Caco-2 (cell line): ENCODE measurements at regions not wholly inside any gene's neighbourhood (a gene's known extent, or its start where the extent isn't known, plus 50 kb on each side); places are given as distances from the start of the nearest gene placed in this dataset.

Source experiments
- BruUV-seq: library from RNA; stranded (reverse); fragments of 400-500 nt; replicated peaks from 2 replicates; lab custom pipeline; 2021; lab: Mats Ljungman, UMichigan
- CTCF ChIA-PET: fragments of 300-600 bp; sonication (Branson Sonifier 250); formaldehyde crosslinking; loops from one replicate; lab custom pipeline; 2022; ENCODE audit warnings: antibody characterized with exemption; lab: Charles Lee
- POLR2A ChIA-PET: fragments of 300-600 bp; sonication (Branson Sonifier 250); formaldehyde crosslinking; loops from one replicate; lab custom pipeline; 2022; ENCODE audit warnings: antibody characterized with exemption; lab: Charles Lee
- DNase-seq, 2 experiments: peaks; one replicate each; pipeline versions ENCODE4 v3.0.0 to v3.0.0-alpha.2; 2020 to 2022
- H3K27me3 ChIP-seq: replicated peaks from 2 replicates; pipeline ENCODE4 v1.6.0; 2011; ENCODE audit warnings: low read length; ENCODE audit not compliant: control insufficient read depth, insufficient read depth
- H3K36me3 ChIP-seq: 2 replicates; pipeline ENCODE4 v1.5.1; 2011; ENCODE audit warnings: low read length; ENCODE audit not compliant: control insufficient read depth, insufficient read depth
- H3K4me1 ChIP-seq: fragments of 250-450 bp; sonication (Bioruptor Pico); 2 replicates; pipeline ENCODE4 v1.5.1; 2020; ENCODE audit warnings: mild to moderate bottlenecking
- H3K4me3 ChIP-seq: 2 replicates; pipeline ENCODE4 v1.5.1; 2011; ENCODE audit warnings: low read depth, mild to moderate bottlenecking, control low read depth, low read length
- H3K9me3 ChIP-seq: fragments of 250-450 bp; sonication (Bioruptor Pico); 2 replicates; pipeline ENCODE4 v1.5.1; 2020; ENCODE audit warnings: mild to moderate bottlenecking, moderate library complexity
- H3K27ac Mint-ChIP-seq: one replicate; pipeline ENCODE4 v1.8.0; 2022; ENCODE audit warnings: mixed read lengths; ENCODE audit not compliant: unreplicated experiment
- H3K27me3 Mint-ChIP-seq: one replicate; pipeline ENCODE4 v1.8.0; 2022; ENCODE audit warnings: mixed read lengths; ENCODE audit not compliant: insufficient read depth, unreplicated experiment
- H3K36me3 Mint-ChIP-seq: one replicate; pipeline ENCODE4 v1.8.0; 2022; ENCODE audit warnings: mild to moderate bottlenecking, mixed read lengths; ENCODE audit not compliant: insufficient read depth, unreplicated experiment
- H3K4me1 Mint-ChIP-seq: one replicate; pipeline ENCODE4 v1.8.0; 2022; ENCODE audit warnings: low read depth, mixed read lengths; ENCODE audit not compliant: unreplicated experiment
- H3K4me3 Mint-ChIP-seq: one replicate; pipeline ENCODE4 v1.8.0; 2022; ENCODE audit warnings: mild to moderate bottlenecking, moderate library complexity, mixed read lengths; ENCODE audit not compliant: unreplicated experiment
- H3K9me3 Mint-ChIP-seq: one replicate; pipeline ENCODE4 v1.8.0; 2022; ENCODE audit warnings: mixed read lengths; ENCODE audit not compliant: unreplicated experiment
- intact Hi-C: fragments of 100-400 bp; cut with micrococcal nuclease; formaldehyde crosslinking; loops from one replicate; pipeline ENCODE4 v1.10.0; 2022; ENCODE audit not compliant: unreplicated experiment
- TF ChIP-seq, protein P1 (sequence below), 2 experiments: fragments of 200-600 bp in 1 of 2; IDR thresholded peaks; 1 replicate in 1 of 2; 2 replicates in 1 of 2; pipeline versions ENCODE4 v1.5.1 to v1.8.0; 2011 to 2022; ENCODE audit warnings: antibody characterized with exemption in 1 of 2, control low read depth in 1 of 2, inconsistent platforms in 1 of 2, low read depth in 1 of 2, low read length in 1 of 2, mild to moderate bottlenecking in 1 of 2, moderate library complexity in 1 of 2; ENCODE audit not compliant: insufficient read depth in 1 of 2, severe bottlenecking in 1 of 2, unreplicated experiment in 1 of 2

DNA sequence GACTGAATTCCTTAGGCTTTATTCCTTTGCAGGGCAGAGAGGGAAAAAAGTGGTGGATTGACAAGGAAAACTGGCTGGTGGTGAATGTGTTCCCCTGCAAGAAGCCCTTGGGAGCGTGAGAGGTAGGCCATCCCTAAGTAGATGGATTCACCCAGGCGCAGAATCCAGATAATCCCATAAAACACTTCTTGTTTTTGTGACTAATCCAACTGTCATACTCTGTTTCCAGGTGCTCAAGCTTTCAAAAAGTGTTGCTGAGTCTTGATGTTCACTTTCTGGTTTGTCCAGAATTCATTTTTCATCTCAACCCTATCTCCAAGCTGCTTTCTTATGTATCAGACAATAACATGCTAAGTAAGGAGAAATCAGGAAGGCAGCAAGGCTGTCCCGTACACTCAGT is 250.8 kb upstream of the HABP2 start:
- H3K27ac Mint-ChIP-seq, result no peak overlapping the region
- H3K9me3 Mint-ChIP-seq, result no peaks in the 10 kb centered on the region
- H3K4me1 Mint-ChIP-seq, result peaks cover 30% of the 10 kb centered on the region
- Histone ChIP-seq H3K9me3 (no peaks in the 10 kb centered on the region), H3K36me3 (no peaks in the 10 kb centered on the region), H3K27me3 (no peaks in the 10 kb centered on the region), H3K4me3 (no peak overlapping the region), H3K4me1 (peaks cover 8% of the 10 kb centered on the region; the same call in 1 of the 2 replicates)
- no peak overlapping the region for H3K4me3 Mint-ChIP-seq
- TF ChIP-seq, protein P1, sequence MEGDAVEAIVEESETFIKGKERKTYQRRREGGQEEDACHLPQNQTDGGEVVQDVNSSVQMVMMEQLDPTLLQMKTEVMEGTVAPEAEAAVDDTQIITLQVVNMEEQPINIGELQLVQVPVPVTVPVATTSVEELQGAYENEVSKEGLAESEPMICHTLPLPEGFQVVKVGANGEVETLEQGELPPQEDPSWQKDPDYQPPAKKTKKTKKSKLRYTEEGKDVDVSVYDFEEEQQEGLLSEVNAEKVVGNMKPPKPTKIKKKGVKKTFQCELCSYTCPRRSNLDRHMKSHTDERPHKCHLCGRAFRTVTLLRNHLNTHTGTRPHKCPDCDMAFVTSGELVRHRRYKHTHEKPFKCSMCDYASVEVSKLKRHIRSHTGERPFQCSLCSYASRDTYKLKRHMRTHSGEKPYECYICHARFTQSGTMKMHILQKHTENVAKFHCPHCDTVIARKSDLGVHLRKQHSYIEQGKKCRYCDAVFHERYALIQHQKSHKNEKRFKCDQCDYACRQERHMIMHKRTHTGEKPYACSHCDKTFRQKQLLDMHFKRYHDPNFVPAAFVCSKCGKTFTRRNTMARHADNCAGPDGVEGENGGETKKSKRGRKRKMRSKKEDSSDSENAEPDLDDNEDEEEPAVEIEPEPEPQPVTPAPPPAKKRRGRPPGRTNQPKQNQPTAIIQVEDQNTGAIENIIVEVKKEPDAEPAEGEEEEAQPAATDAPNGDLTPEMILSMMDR (IDR thresholded peaks at IDR 0.05; ENCODE audit: insufficient read depth in 1 of 2, low read depth in 1 of 2, low read length in 1 of 2, severe bottlenecking in 1 of 2, unreplicated experiment in 1 of 2), result no peak
- ChIA-PET CTCF (interaction anchor here (1.1 kb wide), 1 partner anchor 82 kb away, joined by 3 read pairs; no protein-coding TSS in a partner anchor), POLR2A (no interaction called here)
- H3K36me3 Mint-ChIP-seq, result no peaks in the 10 kb centered on the region
- DNase-seq, result no peak
- BruUV-seq, result no TSS peak
- no peaks in the 10 kb centered on the region for H3K27me3 Mint-ChIP-seq
- intact Hi-C loops, result no loop called here

DNA sequence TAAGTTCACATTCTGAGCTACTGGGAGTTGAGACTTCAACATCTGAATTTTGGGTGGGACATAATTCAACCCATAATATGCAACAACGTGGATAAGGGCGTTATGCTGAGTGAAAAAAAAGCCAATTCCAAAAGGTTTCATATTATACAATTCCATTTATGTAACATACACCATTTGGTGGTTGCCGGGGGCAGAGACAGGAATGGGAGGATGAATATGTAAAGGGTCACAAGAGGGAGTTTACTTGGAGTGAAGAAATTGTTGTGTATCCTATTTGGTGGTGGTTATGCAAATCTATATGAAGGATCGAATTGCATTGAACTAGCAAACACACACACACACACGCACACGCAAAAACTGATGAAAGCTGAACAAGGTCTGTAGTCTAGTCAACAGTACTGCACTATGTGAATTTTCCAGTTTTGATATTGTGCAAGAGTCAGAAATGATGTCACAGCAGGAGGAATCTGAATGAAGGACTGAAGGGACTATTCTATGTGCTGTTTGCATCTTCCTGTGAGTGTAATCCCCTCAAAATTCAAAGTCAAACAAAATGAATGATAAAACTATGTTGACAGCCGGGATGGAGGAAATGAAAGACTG is 249.2 kb upstream of the HABP2 start:
- ChIA-PET POLR2A (no interaction called here), CTCF (no interaction called here)
- H3K4me1 Mint-ChIP-seq, result peaks cover 20% of the 10 kb centered on the region
- BruUV-seq, result no TSS peak
- H3K4me3 Mint-ChIP-seq, result no peak overlapping the region
- no peaks in the 10 kb centered on the region for H3K36me3 ChIP-seq
- no peaks in the 10 kb centered on the region for H3K27me3 ChIP-seq
- H3K27me3 Mint-ChIP-seq, result no peaks in the 10 kb centered on the region
- TF ChIP-seq, protein P1 (IDR thresholded peaks at IDR 0.05; ENCODE audit: insufficient read depth in 1 of 2, low read depth in 1 of 2, low read length in 1 of 2, severe bottlenecking in 1 of 2, unreplicated experiment in 1 of 2), result no peak
- no peaks in the 10 kb centered on the region for H3K36me3 Mint-ChIP-seq
- no peak overlapping the region for H3K4me3 ChIP-seq
- DNase-seq, result peak in 1 of 2 experiments; percentile 57
- intact Hi-C loops, result no loop called here
- 0 out of 2 replicates have a peak, but pooled peaks cover 5% of the 10 kb centered on the region for H3K4me1 ChIP-seq
- H3K9me3 ChIP-seq, result no peaks in the 10 kb centered on the region
- peak overlapping the region; percentile 9 for H3K27ac Mint-ChIP-seq
- H3K9me3 Mint-ChIP-seq, result no peaks in the 10 kb centered on the region

DNA sequence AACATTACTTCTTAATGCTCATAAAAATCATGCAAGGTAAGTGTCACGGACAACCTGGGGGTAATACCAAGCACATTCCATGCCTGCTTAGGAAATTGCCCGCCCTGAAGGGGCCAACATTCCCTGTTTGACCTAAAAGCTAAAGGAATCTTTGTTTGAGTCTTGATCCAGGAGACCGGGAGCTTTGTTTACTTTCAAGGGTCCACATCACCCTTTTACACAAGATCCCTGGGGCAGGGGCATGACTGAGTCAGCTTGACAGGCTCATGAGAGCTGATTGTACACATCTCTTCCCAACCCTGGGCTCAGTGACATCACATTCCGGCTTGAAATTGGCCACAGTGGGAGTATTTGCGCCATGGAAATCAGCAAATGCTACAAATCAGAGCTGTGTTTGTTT is 248.1 kb upstream of the HABP2 start:
- Mint-ChIP-seq H3K36me3 (no peaks in the 10 kb centered on the region), H3K4me1 (peaks cover 20% of the 10 kb centered on the region), H3K9me3 (no peaks in the 10 kb centered on the region), H3K27me3 (no peaks in the 10 kb centered on the region), H3K4me3 (no peak overlapping the region), H3K27ac (no peak overlapping the region)
- H3K9me3 ChIP-seq, result no peaks in the 10 kb centered on the region
- H3K36me3 ChIP-seq, result no peaks in the 10 kb centered on the region
- no peak for DNase-seq
- intact Hi-C loops, result no loop called here
- CTCF ChIA-PET, result interaction anchor here (0.7 to 0.9 kb wide), 2 partner anchors 81 to 88 kb away, joined by 3 to 4 read pairs; no protein-coding TSS in a partner anchor
- no peaks in the 10 kb centered on the region for H3K27me3 ChIP-seq
- TF ChIP-seq, protein P1 (IDR thresholded peaks at IDR 0.05; ENCODE audit: insufficient read depth in 1 of 2, low read depth in 1 of 2, low read length in 1 of 2, severe bottlenecking in 1 of 2, unreplicated experiment in 1 of 2), result no peak
- BruUV-seq, result no TSS peak
- no peak overlapping the region for H3K4me3 ChIP-seq
- POLR2A ChIA-PET, result no interaction called here
- H3K4me1 ChIP-seq, result 0 out of 2 replicates have a peak, but pooled peaks cover 5% of the 10 kb centered on the region
